Effector memory CD4-positive, alpha-beta T cell (primary cell): ENCODE measurements at regions not wholly inside any gene's neighbourhood (a gene's known extent, or its start where the extent isn't known, plus 50 kb on each side); places are given as distances from the start of the nearest gene placed in this dataset.

Source experiments
- DNase-seq, 3 donors: peaks; one replicate each; pipeline ENCODE4 v3.0.0-alpha.2; 2020
- H3K27ac ChIP-seq: 2 replicates; pipeline ENCODE4 v1.7.0; 2013; ENCODE audit warnings: mild to moderate bottlenecking, low read length, moderate library complexity; ENCODE audit not compliant: insufficient read depth, poor library complexity, severe bottlenecking
- H3K27me3 ChIP-seq: replicated peaks from 2 replicates; pipeline ENCODE4 v1.7.0; 2013; ENCODE audit warnings: mild to moderate bottlenecking, low read length; ENCODE audit not compliant: insufficient read depth, control insufficient read depth, poor library complexity, severe bottlenecking
- H3K36me3 ChIP-seq: 2 replicates; pipeline ENCODE4 v1.7.0; 2013; ENCODE audit warnings: mild to moderate bottlenecking, low read length, moderate library complexity; ENCODE audit not compliant: control insufficient read depth, insufficient read depth
- H3K4me1 ChIP-seq: 2 replicates; pipeline ENCODE4 v1.7.0; 2013; ENCODE audit warnings: low read length, mild to moderate bottlenecking; ENCODE audit not compliant: control insufficient read depth, insufficient read depth, poor library complexity, severe bottlenecking
- H3K4me3 ChIP-seq: 2 replicates; pipeline ENCODE4 v1.7.0; 2013; ENCODE audit warnings: low read length, low read depth, mild to moderate bottlenecking; ENCODE audit not compliant: insufficient read depth, poor library complexity, severe bottlenecking
- H3K9me3 ChIP-seq: 2 replicates; pipeline ENCODE4 v1.7.0; 2013; ENCODE audit warnings: mild to moderate bottlenecking, low read length, moderate library complexity; ENCODE audit not compliant: control insufficient read depth

- no peak for DNase-seq
- Histone ChIP-seq H3K9me3 (no peaks in the 10 kb centered on the region), H3K4me1 (no peaks in the 10 kb centered on the region), H3K27ac (no peak overlapping the region), H3K27me3 (no peaks in the 10 kb centered on the region), H3K4me3 (no peak overlapping the region), H3K36me3 (no peaks in the 10 kb centered on the region)
These were observed 163.9 kb downstream of the RBM46 start for GRCh38 chr4:154944996-154945395.

DNA sequence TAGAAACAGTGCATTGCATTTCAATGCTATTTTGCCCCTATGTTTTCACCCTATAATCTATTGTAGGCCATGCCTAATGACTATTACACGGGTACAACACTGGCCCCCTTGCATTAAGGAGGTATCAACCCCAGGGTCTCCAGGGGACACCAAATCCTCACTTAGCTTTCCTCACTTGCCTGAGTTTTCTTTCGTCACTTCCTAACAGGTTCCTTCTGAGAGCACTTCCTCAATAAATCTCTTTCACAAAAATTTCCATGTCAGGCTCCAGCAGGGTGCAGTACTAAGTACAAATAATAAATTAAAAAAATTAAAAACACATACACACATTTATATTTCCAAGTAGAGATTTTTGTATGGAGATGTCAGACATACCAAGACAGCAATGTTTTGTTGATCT lies 165.0 kb downstream of the RBM46 start:
- H3K9me3 ChIP-seq, result no peaks in the 10 kb centered on the region
- H3K4me3 ChIP-seq, result no peak overlapping the region
- H3K27me3 ChIP-seq, result no peaks in the 10 kb centered on the region
- H3K36me3 ChIP-seq, result no peaks in the 10 kb centered on the region
- no peak for DNase-seq
- H3K4me1 ChIP-seq, result no peaks in the 10 kb centered on the region
- no peak overlapping the region for H3K27ac ChIP-seq

DNA sequence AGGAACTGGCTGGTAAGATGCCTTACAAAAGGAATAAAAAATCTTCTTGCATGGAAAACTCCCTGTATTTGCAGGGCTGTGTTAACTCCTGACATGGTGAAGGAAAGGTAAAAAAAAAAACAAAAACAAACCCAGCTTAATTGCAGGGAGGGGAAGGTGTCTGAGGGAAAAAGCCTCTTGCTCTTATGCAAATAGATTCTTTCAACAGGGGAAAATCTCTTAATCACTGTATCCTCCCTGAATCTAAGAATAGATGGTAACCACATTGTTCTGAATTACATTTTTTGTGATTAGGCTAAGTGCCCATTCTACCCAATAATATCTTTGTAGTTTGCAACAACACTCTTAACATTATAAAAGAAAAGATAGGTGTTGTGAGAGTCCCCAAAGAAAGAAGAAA lies 172.6 kb downstream of the RBM46 start:
- H3K27me3 ChIP-seq, result no peaks in the 10 kb centered on the region
- no peak for DNase-seq
- H3K4me1 ChIP-seq, result no peaks in the 10 kb centered on the region
- no peaks in the 10 kb centered on the region for H3K36me3 ChIP-seq
- H3K4me3 ChIP-seq, result no peak overlapping the region
- H3K27ac ChIP-seq, result no peak overlapping the region
- no peaks in the 10 kb centered on the region for H3K9me3 ChIP-seq

DNA sequence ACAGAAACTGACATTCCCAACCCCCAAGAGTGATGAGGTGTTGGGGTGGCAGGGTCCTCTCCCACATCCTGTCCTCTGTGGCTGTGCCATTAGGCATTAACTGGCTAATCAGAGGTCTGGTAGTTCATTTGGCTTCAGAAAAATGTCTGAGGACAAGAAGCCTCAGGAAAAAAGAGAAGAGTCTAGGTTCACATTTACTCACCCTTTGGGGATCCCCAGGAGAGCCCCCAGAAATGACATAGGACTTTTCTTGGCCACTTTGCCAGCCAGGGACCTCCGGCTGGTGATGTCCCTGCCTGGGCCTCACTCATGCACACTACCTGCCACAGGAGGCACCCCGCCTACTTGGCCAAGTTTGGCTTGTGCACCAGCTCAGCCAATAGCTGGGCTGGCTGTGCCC lies 173.0 kb downstream of the RBM46 start:
- Histone ChIP-seq H3K4me3 (no peak overlapping the region), H3K27me3 (no peaks in the 10 kb centered on the region), H3K36me3 (no peaks in the 10 kb centered on the region), H3K4me1 (no peaks in the 10 kb centered on the region), H3K9me3 (no peaks in the 10 kb centered on the region), H3K27ac (no peak overlapping the region)
- DNase-seq, result no peak

GRCh38 chr4:154958121-154958520 lies 177.0 kb downstream of the RBM46 start:
- Histone ChIP-seq H3K36me3 (no peaks in the 10 kb centered on the region), H3K27me3 (no peaks in the 10 kb centered on the region), H3K9me3 (no peaks in the 10 kb centered on the region), H3K4me1 (no peaks in the 10 kb centered on the region), H3K4me3 (no peak overlapping the region), H3K27ac (no peak overlapping the region)
- no peak for DNase-seq

- Histone ChIP-seq H3K36me3 (no peaks in the 10 kb centered on the region), H3K27ac (no peak overlapping the region), H3K4me3 (no peak overlapping the region), H3K27me3 (no peaks in the 10 kb centered on the region), H3K4me1 (no peaks in the 10 kb centered on the region), H3K9me3 (no peaks in the 10 kb centered on the region)
- no peak for DNase-seq
These were observed 177.7 kb downstream of the RBM46 start for GRCh38 chr4:154958621-154959358.

DNA sequence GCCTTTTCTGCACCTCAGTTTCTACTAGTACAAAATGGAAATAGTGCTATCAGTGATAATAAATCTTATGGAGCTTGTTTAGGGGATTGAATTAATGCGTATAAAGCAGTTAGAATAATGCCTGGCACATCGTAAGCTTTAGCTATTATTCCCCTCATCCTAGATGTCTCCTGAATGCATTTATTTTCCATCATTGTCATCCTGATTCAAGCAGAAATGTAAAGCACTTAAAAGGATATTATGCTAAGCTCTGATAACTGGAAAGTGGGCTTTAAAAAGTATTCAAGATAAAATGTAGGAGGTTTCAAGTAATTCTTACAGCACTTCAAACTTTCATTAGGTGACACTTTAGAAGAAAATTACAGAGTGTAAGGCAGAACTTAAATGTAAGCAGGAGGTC lies 178.7 kb downstream of the RBM46 start:
- Histone ChIP-seq H3K4me3 (no peak overlapping the region), H3K36me3 (no peaks in the 10 kb centered on the region), H3K27ac (no peak overlapping the region), H3K27me3 (no peaks in the 10 kb centered on the region), H3K4me1 (no peaks in the 10 kb centered on the region), H3K9me3 (no peaks in the 10 kb centered on the region)
- no peak for DNase-seq

GRCh38 chr4:154960476-154960875 lies 179.4 kb downstream of the RBM46 start:
- H3K4me1 ChIP-seq, result no peaks in the 10 kb centered on the region
- DNase-seq, result no peak

DNA sequence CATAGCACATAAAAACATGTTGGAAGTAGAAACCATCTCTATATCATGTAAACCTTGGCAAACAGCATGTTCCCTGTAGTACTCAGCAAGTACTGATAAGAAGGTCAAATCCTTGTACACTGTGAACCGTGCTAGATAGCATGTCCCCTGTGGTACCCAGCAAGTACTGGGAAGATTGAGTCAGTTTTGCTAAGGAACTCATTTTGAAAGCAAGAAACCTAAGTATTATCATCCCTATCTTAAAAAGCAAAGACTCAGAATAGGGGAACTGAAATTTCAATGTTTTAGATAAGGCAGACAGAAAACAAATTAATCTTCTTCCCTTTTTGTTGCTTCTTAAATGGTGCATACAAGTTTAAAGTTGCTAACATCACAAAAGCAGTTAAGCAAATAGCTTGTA lies 180.2 kb downstream of the RBM46 start:
- no peak for DNase-seq
- no peak overlapping the region for H3K27ac ChIP-seq
- no peaks in the 10 kb centered on the region for H3K36me3 ChIP-seq
- H3K9me3 ChIP-seq, result no peaks in the 10 kb centered on the region
- no peaks in the 10 kb centered on the region for H3K27me3 ChIP-seq
- H3K4me1 ChIP-seq, result no peaks in the 10 kb centered on the region
- H3K4me3 ChIP-seq, result no peak overlapping the region

More at GRCh38 chr4:154960476-154960875, 179.4 kb downstream of the RBM46 start:
- Histone ChIP-seq H3K4me3 (no peak overlapping the region), H3K36me3 (no peaks in the 10 kb centered on the region), H3K27me3 (no peaks in the 10 kb centered on the region), H3K9me3 (no peaks in the 10 kb centered on the region), H3K27ac (no peak overlapping the region)

- DNase-seq, result no peak
- H3K4me1 ChIP-seq, result no peaks in the 10 kb centered on the region
- no peak overlapping the region for H3K4me3 ChIP-seq
- H3K27ac ChIP-seq, result no peak overlapping the region
- no peaks in the 10 kb centered on the region for H3K9me3 ChIP-seq
- no peaks in the 10 kb centered on the region for H3K27me3 ChIP-seq
- no peaks in the 10 kb centered on the region for H3K36me3 ChIP-seq
These were observed 192.4 kb downstream of the RBM46 start for GRCh38 chr4:154973244-154974035.
